ENCODE measurements at regions not wholly inside any gene's neighbourhood (a gene's known extent, or its start where the extent isn't known, plus 50 kb on each side); places are given as distances from the start of the nearest gene placed in this dataset.
"Not testable (repeated sequence)": the region's sequence is repeated elsewhere in the genome, so short reads cannot be mapped to it uniquely, and the experiment has no call there.

GRCh38 chr2:122565364-122565763 is 809.9 kb downstream of the TSN start:
- Histone ChIP-seq H3K36me3 (no peaks in the 10 kb centered on the region), H3K27me3 (no peaks in the 10 kb centered on the region), H3K9me3 (no peaks in the 10 kb centered on the region), H3K27ac (no peak overlapping the region), H3K4me1 (no peaks in the 10 kb centered on the region), H3K4me3 (no peak overlapping the region)
- no peak for TF ChIP-seq CTCF (IDR thresholded peaks at IDR 0.05)
- no peak for DNase-seq
- intact Hi-C loops (cut with DNase I; ENCODE audit: low total_unique reads): no loop called here

- TF ChIP-seq CTCF (IDR thresholded peaks at IDR 0.05): no peak
- Histone ChIP-seq H3K27me3 (no peaks in the 10 kb centered on the region), H3K9me3 (no peaks in the 10 kb centered on the region), H3K4me1 (no peaks in the 10 kb centered on the region), H3K4me3 (no peak overlapping the region), H3K27ac (no peak overlapping the region), H3K36me3 (no peaks in the 10 kb centered on the region)
- intact Hi-C loops (cut with DNase I; ENCODE audit: low total_unique reads): no loop called here
- DNase-seq: no peak
Measured at GRCh38 chr2:122570641-122571040, 815.2 kb downstream of the TSN start.

GRCh38 chr2:122571471-122571870 is 816.0 kb downstream of the TSN start:
- H3K9me3 ChIP-seq; H3K4me1 ChIP-seq; H3K36me3 ChIP-seq; H3K4me3 ChIP-seq; intact Hi-C loops (cut with DNase I; ENCODE audit: low total_unique reads); H3K27me3 ChIP-seq; DNase-seq; H3K27ac ChIP-seq: not testable (repeated sequence)

GRCh38 chr2:122575076-122575475 is 819.6 kb downstream of the TSN start:
- TF ChIP-seq CTCF (IDR thresholded peaks at IDR 0.05): no peak
- Histone ChIP-seq H3K27me3 (no peaks in the 10 kb centered on the region), H3K36me3 (no peaks in the 10 kb centered on the region), H3K4me3 (no peak overlapping the region), H3K27ac (no peak overlapping the region), H3K9me3 (no peaks in the 10 kb centered on the region), H3K4me1 (no peaks in the 10 kb centered on the region)
- DNase-seq: no peak
- intact Hi-C loops (cut with DNase I; ENCODE audit: low total_unique reads): no loop called here

GRCh38 chr2:122583159-122583917 is 827.9 kb downstream of the TSN start:
- intact Hi-C loops (cut with DNase I; ENCODE audit: low total_unique reads): no loop called here
- no peak for DNase-seq
- Histone ChIP-seq H3K27me3 (no peaks in the 10 kb centered on the region), H3K4me3 (no peak overlapping the region), H3K4me1 (no peaks in the 10 kb centered on the region), H3K27ac (no peak overlapping the region), H3K9me3 (no peaks in the 10 kb centered on the region), H3K36me3 (no peaks in the 10 kb centered on the region)
- no peak for TF ChIP-seq CTCF (IDR thresholded peaks at IDR 0.05)

GRCh38 chr2:122590524-122590923 is 835.1 kb downstream of the TSN start:
- Histone ChIP-seq H3K27ac (no peak overlapping the region), H3K4me1 (no peaks in the 10 kb centered on the region), H3K9me3 (no peaks in the 10 kb centered on the region), H3K4me3 (no peak overlapping the region), H3K36me3 (no peaks in the 10 kb centered on the region), H3K27me3 (no peaks in the 10 kb centered on the region)
- intact Hi-C loops (cut with DNase I; ENCODE audit: low total_unique reads): no loop called here
- DNase-seq: no peak
- TF ChIP-seq CTCF (IDR thresholded peaks at IDR 0.05): no peak
